Ovary (tissue), 3 donors: ENCODE measurements at regions not wholly inside any gene's neighbourhood (a gene's known extent, or its start where the extent isn't known, plus 50 kb on each side); places are given as distances from the start of the nearest gene placed in this dataset.

Experiments used
- EP300 ChIP-seq: sonication (generic); formaldehyde crosslinking; IDR thresholded peaks from one replicate; pipeline ENCODE4 v1.6.1; 2017; ENCODE audit warnings: antibody characterized with exemption
- POLR2A ChIP-seq: fragments of 450-650 bp; IDR thresholded peaks from one replicate; pipeline ENCODE4 v1.6.1; 2017; ENCODE audit warnings: antibody characterized with exemption, mild to moderate bottlenecking, moderate library complexity
- TF ChIP-seq, protein P1 (sequence below), 3 donors: fragments of 450-650 bp in 2 of 3; fragments of 200-600 bp in 1 of 3; IDR thresholded peaks; one replicate each; pipeline versions ENCODE4 v1.5.1 to v1.8.0; 2016 to 2022; ENCODE audit warnings: antibody characterized with exemption in 3 of 3, mild to moderate bottlenecking in 1 of 3
- donor health status: DM: no; HTN: no; CAD: no.

- no peak for TF ChIP-seq EP300
- TF ChIP-seq, protein P1, sequence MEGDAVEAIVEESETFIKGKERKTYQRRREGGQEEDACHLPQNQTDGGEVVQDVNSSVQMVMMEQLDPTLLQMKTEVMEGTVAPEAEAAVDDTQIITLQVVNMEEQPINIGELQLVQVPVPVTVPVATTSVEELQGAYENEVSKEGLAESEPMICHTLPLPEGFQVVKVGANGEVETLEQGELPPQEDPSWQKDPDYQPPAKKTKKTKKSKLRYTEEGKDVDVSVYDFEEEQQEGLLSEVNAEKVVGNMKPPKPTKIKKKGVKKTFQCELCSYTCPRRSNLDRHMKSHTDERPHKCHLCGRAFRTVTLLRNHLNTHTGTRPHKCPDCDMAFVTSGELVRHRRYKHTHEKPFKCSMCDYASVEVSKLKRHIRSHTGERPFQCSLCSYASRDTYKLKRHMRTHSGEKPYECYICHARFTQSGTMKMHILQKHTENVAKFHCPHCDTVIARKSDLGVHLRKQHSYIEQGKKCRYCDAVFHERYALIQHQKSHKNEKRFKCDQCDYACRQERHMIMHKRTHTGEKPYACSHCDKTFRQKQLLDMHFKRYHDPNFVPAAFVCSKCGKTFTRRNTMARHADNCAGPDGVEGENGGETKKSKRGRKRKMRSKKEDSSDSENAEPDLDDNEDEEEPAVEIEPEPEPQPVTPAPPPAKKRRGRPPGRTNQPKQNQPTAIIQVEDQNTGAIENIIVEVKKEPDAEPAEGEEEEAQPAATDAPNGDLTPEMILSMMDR (IDR thresholded peaks at IDR 0.05), result no peak
- TF ChIP-seq POLR2A, result no peak
These were observed 267.5 kb downstream of the PTEN start for GRCh38 chr10:88130912-88131311.
